ENCODE measurements at regions not wholly inside any gene's neighbourhood (a gene's known extent, or its start where the extent isn't known, plus 50 kb on each side); places are given as distances from the start of the nearest gene placed in this dataset.

DNA sequence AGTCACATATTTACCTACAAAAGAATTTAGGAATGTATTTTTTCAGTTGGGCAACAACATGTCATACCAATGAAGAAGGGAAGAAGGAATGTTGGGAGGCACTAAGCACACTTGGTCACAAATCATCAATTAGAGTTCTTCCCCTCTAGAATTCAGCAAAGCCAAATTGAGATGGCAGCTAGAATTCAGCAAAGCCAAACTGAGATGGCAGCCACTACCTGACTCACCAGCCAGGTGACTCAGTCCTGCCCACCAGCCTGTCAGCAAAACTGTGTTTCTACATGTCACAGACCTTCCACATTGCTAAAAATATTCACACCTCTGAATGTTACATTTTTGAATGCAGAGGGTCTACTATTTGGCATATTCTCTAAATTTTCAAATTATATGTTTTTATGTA lies 63.2 kb upstream of the NOCT start:
- TF ChIP-seq, protein P1, sequence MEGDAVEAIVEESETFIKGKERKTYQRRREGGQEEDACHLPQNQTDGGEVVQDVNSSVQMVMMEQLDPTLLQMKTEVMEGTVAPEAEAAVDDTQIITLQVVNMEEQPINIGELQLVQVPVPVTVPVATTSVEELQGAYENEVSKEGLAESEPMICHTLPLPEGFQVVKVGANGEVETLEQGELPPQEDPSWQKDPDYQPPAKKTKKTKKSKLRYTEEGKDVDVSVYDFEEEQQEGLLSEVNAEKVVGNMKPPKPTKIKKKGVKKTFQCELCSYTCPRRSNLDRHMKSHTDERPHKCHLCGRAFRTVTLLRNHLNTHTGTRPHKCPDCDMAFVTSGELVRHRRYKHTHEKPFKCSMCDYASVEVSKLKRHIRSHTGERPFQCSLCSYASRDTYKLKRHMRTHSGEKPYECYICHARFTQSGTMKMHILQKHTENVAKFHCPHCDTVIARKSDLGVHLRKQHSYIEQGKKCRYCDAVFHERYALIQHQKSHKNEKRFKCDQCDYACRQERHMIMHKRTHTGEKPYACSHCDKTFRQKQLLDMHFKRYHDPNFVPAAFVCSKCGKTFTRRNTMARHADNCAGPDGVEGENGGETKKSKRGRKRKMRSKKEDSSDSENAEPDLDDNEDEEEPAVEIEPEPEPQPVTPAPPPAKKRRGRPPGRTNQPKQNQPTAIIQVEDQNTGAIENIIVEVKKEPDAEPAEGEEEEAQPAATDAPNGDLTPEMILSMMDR (conservative IDR thresholded peaks at IDR 0.05 in 1 of 2, IDR thresholded peaks at IDR 0.05 in 1 of 2; ENCODE audit: extremely low read depth in 1 of 2, insufficient read depth in 1 of 2, low read depth in 1 of 2, low read length in 2 of 2), result no peak
- TF ChIP-seq EZH2 (IDR thresholded peaks at IDR 0.05; ENCODE audit: borderline replicate concordance, low read length), result no peak
